ENCODE measurements at regions not wholly inside any gene's neighbourhood (a gene's known extent, or its start where the extent isn't known, plus 50 kb on each side); places are given as distances from the start of the nearest gene placed in this dataset.

DNA sequence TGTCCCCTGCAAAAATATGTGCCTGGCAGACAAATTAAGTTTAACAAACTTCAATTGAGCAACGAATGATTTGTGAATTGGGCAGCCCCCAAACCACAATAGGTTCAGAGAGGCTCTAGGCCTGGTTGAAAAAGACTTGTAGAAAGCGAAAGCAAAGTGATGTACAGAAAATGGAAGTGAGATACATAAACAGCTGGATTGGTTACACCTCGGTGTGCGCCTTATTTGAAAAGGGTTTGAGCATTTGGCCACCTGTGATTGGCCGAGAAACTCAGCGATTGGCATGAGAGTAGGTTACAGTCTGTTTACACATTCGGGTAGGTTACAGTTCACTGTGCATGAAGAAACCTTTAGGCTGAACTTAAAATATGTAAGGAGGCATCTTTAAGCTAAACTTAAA, 136.9 kb downstream of the CD83 start:
- no peak for DNase-seq (ENCODE audit: low spot score)

DNA sequence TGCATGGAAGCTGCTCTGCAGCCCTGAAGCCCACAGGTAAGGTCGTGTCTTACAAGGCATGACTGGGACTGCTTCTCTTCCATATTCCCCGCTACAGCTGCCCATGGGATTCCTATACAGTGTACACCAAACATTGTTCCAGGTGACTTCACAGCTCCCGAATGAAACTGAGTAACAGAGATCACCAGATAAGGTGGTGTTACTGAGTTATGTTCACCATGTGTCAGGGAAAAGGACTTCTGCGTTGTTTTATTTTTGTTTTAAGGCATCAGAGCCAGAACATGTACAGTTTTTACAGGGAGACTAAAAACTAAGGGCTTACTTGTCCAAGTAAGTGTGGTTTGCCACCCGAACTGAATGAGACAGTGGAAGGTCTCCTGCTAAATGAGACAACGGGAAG, 138.3 kb downstream of the CD83 start:
- no peak for DNase-seq (ENCODE audit: low spot score)

DNA sequence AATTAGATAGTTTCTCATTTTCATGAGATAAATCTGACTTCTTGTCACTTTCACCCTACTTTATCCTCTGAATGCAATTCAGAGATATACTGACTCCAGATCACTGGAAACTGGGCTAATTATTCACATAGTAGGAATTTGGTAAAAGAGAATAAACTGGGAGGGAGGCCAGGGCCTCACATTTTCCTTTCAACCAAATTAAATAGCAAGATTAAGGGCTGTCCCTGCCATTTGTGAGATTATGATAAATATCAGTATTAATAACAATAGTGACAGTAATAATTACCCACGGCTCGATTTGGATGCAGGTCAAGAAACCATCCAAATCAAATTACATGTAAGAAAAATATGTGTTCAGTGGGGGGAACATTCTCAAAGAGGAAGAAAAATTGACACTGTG, 140.5 kb downstream of the CD83 start:
- no peak for DNase-seq (ENCODE audit: low spot score)

DNA sequence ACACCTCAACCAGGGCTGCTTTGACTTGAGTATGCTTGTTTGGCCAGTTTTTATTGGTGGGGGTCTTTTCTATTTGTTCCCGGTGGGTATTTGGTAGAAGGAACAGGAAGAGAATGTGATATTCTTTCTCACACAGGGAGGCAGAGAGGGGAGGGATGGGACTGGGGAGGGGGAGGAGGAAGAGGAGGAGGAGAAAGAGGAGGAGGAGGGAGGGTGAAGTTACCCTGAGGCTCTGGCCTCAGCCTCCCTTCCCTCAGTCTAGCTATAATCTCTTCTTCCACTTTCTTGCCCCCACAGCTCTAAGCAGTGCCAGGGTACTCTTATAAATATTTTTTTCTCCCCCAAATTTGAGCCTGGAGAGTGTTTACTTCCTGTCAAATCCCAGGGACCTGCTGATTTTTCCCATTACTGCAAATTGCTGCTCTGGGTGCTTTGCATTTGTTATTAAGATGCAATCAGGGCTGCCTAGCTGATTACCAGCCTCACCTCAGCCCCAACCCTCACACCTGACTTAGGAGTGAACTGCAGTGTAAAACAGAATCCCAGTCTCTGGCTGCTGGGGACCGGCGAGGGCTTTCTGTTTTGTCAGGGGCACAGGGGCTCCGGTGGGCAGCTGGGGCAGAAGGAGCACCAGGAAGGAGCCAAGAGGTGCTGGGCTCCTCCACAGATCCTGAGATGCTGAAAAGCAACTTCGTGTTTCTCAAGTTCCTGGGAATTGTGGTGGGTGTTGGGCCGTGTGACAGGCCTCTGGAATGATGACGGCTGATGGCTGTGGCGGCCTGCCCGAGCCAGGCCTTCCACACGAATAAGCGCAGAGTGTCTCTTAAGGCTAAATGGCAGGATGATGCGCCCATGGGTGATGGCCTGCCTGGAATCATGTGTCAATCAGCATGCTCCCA, 141.4 kb downstream of the CD83 start:
- no peak for DNase-seq (ENCODE audit: low spot score)

DNA sequence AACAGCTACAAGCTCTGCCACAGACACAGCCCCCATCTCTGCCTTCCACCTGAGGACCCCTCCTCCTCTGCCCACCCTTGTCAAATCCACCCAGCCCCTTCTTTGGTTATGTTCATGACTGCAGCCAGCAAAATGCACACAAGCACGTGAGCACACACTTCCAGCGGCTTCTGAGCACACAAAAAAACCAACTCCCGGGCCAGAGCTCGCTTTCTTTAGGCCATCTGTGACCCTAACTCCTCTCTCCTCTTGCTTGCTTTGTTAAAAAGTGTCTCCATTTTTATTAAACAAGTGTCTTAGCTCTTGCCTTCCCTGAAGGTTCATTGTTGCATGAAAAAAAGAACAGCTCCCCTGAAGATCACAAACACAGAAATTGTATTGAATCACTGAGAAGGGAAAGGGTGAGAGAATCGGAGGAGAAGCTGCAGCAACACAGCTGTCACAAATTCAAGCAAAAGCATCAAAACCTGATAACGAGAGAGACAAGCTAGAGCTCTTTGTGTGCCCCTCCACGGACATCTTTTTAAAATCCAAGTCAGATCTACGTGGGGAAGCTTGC, 142.1 kb downstream of the CD83 start:
- no peak for DNase-seq (ENCODE audit: low spot score)

DNA sequence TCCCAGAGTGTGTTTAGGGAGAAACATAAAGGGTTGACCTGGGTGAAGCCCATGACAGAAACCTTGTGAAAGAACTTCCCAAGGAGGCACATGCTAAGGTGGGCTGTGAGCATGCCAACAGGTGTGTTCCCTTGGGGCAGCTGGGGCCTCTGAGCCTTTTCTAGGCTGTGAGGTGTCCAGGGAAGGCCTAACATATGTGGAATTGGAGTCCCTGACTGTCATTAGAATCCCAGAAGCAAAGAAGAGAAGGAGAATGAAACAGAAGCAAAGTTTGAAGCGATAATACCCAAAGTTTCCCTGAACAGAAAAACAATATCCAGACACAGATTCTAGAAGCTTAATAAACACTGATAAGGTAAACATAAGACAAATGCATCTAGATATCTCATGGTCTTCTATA, 143.3 kb downstream of the CD83 start:
- DNase-seq (ENCODE audit: low spot score), result no peak

DNA sequence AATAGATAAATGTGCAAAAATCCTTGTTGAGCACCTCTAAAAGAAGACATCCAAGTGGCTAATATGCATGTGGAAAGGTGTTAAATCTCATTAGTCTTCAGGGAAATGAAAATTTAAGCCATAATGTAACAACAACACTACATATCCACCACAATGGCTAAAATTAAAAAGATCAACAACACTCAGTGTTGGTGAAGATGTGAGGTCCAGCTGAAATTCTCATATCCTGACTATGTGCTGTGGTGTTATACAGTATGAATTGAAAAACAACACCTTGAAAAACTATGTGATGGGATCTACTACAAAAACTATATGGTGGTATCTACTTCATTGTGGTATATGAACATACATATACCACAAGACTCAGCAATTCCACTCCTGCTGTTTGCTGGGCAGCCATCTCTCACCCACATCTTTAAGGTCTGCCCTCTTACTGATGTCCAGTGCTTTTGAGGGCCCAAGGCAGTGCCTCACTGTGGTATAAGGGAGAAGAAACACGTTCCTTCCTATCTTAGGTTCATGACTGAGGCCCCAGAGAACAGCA, 146.4 kb downstream of the CD83 start:
- DNase-seq (ENCODE audit: low spot score), result no peak

DNA sequence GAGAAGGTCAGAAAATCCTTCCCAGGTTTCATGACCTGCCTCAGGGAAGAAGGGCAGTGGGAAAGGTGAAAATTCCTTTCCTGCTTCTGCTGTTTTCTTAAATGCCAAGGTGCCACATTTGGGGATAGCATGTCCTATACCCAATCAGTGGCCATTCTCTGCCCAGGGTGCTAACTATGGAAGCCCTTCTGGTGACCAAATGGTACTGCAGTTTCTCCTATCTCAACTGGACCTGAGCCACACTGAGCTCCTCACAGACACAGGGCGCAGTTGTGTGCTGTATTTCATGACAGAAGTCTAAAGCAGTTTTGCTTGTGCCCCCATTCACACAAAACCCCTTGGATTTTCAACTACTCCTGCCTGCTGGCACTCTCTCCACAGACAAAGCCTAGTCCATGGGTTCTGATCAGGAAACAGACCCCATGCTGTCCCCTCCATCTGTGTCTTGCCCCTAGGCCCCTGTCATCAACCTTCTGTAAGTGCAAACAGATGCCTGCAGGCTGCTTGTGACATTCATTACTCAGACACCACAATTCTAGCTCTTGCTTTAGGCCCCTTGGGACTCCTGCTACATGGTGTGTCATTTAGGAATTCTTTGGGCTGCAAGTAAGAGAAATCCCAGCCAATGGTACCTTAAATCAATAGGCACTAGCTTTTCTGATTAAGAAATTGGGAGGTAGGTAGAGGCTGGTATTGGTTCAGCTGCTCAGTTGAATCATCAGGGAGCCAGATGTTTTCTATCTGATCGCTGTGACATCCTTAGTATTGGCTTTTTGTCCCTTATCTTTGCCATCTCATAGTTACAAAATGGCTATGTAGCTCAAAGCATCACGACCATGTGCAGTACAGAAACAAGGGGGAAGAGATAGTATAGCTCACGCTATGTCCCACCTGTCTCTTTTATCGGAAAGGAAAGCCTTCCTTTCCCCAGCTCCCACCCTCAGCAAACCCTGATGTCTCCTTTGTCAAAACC, 147.8 kb downstream of the CD83 start:
- no peak for DNase-seq (ENCODE audit: low spot score)

DNA sequence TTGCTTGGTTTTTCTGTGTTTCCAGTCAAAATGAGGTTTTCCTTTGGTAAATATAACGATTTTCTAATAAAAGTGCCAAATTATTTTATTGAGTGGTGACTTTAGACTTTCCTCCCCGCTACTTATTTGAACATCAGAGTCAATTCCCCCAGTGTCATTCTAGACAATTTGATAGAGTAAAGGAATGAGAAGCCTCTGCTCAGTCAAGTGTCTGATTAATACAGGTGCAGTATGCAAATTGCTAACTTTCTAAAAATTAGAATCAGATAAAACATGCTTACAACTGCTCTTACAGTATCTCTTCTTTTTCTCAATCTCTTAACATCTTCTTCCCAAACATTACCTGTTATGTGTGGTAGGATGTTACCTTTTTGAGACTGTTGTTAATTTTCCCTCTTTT, 148.7 kb downstream of the CD83 start:
- DNase-seq (ENCODE audit: low spot score), result no peak

DNA sequence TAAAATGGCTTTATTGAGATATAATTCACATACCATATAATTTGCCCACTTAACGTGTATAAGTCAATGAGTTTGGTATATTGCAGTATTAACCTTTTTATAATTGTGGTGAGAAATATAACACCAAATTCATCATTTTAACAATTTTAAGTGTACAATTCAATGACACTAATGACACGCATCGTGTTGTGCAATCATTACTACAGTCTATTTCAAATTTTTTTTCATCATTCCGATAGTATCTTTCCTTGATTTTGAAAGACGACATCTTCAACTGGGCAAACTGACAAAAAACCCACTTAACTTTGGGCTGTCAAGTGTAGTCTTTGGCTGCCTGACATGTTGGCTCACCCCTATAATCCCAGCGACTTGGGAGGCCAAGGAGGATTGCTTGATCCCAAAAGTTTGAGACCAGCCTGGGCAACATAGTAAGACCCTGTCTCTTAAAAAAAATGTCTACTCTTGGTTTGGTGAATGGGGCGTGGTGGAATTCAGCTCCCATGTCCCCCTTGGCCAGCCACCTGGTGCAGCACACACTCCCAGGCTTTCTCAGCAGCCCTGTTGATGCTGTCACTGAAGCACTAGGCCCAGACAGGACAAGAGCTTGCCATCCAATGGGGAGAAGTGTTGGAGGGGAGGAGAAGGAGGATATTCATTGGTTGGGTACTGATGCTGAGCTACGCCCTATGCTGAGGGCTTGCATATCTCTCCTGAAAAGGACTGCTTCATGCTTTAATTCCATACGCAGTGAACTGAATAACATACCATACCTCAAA, 150.5 kb downstream of the CD83 start:
- no peak for DNase-seq (ENCODE audit: low spot score)

DNA sequence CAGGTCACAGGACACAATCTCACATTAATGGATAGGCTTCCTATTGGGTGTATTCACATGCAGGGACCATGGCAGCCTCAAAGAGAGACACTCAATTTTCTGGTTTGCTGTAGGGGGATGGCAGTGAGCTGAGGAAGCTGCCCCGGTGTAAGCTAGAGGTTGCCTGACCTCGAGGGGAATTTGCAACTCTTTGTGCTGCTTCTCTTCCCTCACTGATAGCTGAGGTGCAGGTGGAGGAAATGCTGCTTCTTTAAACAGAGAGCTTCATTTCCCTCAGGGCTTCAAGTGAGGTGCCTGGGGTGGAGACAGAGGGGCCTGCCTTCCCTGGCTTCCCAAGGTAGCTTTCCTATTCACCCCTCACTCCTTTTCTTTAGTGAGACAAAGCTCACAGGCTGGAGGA, 151.9 kb downstream of the CD83 start:
- DNase-seq (ENCODE audit: low spot score), result no peak

DNA sequence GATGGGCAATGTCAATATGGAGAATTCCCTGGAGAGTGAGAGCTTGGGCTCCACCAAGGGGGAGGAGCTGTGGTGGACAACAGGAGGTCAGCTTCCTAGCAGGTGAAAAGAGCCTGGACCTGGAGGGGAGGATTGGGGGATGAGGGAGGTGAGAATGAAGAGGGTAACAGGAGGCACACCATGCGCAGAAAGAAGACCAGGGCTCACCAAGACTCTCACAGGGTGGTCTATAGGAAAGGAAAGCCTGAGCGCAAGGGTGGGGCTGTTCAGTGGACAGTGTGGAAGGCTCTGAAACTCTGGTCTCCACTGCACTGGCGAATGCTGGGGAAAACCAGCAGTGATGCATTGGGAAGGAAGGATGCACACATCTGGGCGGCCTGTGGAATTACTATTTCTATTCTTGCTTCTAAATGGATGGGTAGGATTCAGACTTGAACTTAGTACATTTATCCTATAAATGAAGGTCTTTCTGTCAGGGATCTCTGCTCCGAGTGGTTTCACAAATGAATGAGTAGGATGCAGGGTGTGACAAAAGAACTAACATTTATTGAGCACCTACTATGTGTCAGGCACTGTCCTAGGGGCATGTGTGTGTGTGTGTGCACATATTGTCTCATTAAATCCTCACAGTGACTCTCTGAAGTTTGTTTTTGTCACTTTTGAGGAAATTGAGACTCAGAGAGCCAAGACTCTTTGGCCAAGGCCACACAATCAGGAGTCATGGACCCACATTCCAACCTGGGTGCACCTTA, 152.7 kb downstream of the CD83 start:
- DNase-seq (ENCODE audit: low spot score), result no peak

DNA sequence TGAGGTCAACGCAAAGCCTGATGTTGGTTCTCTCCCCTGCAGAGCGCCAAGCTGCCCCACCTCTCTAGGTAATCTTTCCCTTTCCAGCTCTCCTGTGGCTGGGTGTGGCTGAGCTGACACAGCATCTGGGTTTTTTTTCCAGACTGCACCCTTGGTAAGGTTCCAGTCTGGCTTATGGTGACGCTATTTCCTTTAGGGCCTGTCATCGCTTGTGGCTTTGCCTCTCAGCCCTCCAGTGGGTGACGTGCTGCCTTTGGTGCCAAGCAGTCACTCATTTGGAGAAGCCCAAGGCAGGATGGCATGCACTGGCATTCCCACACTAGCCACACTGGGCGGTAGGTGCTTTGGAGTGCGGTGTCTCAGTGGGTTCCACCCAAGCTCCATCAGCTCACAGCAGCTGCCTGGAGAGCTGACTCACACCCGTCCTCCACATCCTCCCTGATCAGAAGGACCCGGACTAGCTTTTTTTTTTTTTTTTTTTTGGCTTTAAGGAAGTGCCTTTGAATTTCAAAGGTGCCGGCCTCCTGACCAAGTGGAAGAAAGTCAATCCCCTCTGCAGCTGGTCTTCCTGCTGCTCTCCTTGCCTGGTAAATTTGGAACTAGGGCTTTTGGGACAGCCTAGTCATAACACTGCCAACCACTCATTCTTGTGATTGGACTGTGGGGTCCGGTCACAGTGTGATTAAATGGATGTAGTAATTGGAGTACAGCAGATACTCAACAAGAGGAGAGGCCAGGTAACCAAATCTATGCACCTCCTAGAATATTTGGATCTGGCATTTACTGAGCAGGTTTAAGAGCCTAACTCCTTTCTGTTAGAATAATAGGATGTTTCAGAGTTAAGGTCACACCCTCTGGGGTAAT, 153.6 kb downstream of the CD83 start:
- peak; percentile 22 for DNase-seq (ENCODE audit: low spot score)

DNA sequence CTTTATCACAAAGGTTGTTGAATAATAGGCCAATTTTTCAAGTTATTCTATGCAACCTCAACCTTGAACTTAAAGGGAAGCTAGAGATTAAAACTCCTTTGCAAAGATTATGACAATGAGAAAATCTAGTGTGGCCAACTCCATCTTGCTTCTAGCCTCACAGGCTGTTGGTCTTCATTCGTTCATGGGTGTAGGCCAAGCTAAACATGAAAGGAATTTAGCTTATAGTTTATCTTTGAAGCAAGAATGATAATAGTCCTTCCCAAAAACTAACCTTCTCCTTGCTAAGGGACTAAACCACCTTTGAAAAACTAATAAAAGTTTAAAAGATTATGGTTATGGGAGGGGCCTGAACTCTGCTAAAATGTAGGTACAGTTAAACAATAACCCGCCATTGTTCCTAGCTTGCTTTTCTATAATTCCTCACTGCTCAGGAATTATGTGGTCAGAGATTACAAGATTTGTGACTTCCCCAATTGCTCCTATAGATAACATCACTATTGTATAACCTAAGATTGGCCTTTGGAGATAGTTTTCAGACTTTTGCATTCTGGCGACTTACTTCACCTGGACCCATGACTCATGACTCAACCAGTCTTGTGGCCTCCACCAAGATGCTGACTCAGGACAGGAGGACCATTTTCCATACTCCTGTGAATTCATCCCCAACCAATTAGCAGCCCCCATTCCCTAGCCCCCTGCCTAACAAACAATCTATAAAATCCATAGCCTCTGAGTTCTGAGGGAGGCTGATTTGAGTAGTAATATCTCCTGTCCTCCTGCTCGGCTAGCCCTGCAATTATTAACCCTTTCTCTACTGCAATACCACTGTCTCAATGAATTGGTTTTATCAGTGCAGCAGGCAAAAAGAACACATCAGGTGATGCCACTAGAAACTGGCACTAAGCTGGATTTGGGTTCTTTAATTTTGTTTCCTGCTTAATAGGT, 154.5 kb downstream of the CD83 start:
- DNase-seq (ENCODE audit: low spot score), result no peak

DNA sequence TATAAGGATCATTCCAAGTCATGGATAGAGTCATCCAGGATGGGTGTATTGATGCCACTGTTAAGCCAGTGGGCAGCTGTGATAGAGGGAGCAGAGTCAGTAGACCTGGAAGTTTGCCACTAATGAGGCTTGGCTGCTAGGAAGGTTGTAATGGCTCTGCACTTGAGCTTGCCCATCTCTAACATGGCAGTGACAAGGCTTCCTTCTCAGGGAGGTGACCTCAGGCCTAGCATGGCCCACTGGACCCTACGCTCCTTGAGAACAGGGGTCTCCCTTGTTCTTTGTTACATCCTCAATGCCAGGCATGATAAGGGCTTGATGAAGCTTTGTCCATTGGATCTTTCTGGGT, 155.1 kb downstream of the CD83 start:
- no peak for DNase-seq (ENCODE audit: low spot score)

DNA sequence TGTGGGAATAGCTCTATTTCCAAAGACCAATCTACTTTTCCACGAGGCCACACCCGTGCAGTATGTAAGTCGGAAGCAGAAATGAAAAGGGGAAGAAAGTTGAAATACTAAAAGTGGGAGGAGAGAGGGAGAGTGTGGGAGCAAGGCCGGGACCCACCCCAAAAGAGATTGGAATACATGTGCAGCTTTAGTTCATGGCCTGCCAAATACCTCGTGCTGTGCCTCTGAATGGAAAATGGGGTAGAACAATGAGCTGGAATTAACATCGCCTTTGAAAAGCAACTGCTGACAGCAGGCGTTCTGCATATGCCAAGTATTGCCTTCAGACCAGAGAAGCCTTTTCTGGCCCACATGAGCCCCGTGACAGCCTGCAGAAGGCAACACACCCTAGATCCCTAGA, 155.6 kb downstream of the CD83 start:
- no peak for DNase-seq (ENCODE audit: low spot score)

DNA sequence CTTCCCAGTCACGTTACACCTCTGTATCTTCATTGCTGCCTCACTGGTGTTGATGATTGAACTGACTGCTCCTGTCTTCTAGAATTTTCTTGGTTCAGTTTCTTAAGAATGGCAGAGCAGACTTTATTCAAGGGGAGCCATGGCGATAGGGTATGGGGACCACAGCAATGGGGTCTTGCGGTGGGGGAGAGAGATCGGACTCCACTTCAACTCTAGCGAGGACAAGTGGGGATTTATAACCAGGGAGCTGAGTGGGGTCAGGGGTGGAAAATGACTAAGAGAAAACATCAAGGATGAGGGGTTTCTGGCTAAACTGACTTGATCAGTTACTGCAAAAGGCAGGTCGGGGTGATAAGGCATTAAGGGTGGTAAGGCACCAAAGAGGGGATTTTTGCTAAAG, 156.4 kb downstream of the CD83 start:
- DNase-seq (ENCODE audit: low spot score), result no peak

DNA sequence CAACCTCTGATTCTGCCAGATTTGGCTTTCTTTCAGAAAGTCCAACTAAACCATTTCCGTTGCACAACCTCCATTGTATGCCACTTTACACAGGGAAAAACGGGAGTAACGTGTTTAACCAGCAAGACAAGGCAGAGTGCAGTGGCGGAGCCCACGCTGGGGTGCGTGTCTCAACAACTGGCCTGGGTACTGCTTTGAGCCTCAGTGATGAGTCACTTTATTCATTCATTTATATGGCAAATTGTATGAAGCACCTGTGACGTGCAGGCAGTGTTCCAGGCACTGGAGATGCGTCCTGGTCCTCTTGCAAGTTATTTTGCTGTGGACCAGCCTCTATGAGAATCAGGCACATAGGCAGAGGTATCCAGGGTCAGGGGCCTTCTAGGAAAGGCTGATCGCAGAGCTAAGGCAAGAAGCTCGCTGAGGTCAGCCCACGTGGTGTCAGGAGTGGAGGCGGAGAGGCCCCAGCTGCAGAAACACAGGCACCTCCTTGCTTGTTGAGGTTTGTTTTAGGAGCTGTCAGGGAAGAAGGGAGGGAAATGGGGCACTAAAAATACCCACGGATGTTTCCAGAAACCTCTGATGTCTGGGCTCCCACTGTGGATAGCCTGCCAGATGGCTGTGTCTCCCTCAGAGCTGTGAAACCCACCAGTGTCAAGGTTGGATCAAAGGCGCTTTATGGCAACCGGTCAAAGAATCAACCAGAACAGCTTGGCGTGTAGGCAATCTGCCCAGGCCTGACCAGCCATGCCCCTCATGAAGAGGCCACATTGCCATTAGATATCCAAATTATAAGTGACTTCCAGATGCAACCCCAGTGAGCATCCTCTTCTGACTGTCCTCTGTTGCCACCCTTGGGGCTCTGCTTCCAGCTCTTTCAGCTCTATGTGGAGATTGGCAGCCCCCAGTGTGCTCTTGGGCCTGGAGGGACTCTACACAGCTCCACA, 157.2 kb downstream of the CD83 start:
- no peak for DNase-seq (ENCODE audit: low spot score)

Data from CD4-positive, alpha-beta T cell treated with Interleukin-2 at 100 ng/mL for 4 hours (primary cell).